ENCODE measurements at regions not wholly inside any gene's neighbourhood (a gene's known extent, or its start where the extent isn't known, plus 50 kb on each side); places are given as distances from the start of the nearest gene placed in this dataset.
"Not testable (repeated sequence)": the region's sequence is repeated elsewhere in the genome, so short reads cannot be mapped to it uniquely, and the experiment has no call there.

DNA sequence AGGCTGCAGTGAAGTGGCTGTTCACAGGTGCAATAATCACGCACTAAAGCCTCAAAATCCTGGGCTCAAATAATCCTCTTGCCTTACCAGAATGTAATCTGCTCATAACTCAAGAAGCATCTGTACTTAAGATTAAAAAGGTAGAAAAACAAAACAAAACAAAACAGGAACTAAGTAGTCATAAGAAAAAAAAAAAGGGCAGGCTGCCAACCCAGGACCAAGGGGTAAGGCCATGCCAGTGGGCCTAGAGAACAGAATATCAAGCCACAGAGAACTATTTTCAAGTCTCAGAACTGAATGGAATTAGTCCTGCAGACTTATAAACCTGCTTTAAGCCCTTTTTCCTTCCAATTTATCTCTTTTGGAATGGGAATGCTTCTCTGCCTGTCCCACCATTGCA, 64.8 kb upstream of the TBC1D3K start:
- DNase-seq, result no peak

DNA sequence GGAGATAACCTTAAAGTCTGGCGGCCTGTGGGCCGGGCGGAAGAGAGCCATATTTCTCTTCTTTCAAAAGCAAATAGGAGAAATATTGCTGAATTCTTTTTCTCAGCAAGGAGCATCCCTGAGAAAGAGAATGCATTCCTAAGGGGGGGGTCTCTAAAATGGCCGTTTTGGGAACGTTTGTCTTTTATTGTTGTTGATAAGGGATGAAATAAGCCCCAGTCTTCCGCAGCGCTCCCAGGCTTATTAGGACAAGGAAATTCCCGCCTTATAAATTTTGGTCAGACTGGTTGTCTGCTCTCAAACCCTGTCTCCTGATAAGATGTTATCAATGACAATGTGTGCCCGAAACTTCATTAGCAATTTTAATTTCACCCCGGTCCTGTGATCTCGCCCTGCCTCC, 65.8 kb upstream of the TBC1D3K start:
- not testable (repeated sequence) for DNase-seq

DNA sequence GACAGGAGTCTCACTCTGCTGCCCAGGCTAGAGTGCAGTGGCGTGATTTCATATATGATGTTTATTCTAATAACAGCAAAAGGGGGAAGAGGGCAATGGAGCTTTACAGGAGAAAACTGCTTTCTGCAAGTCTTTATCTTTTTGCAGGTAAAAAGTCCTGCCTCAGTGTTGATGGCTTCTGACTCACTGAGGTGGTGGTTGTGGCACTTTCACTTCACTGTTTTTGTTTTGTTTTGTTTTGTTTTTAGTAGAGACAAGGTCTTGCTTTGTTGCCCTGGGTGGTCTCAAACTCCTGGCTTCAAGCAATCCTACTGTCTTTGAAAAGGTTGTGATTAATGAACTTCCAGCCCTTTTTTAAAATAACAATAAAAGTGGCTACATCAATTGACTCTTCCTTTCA, 68.0 kb upstream of the TBC1D3K start:
- DNase-seq, result no peak

GRCh38 chr17:37849617-37849972, 74.6 kb upstream of the TBC1D3K start:
- DNase-seq, result no peak

DNA sequence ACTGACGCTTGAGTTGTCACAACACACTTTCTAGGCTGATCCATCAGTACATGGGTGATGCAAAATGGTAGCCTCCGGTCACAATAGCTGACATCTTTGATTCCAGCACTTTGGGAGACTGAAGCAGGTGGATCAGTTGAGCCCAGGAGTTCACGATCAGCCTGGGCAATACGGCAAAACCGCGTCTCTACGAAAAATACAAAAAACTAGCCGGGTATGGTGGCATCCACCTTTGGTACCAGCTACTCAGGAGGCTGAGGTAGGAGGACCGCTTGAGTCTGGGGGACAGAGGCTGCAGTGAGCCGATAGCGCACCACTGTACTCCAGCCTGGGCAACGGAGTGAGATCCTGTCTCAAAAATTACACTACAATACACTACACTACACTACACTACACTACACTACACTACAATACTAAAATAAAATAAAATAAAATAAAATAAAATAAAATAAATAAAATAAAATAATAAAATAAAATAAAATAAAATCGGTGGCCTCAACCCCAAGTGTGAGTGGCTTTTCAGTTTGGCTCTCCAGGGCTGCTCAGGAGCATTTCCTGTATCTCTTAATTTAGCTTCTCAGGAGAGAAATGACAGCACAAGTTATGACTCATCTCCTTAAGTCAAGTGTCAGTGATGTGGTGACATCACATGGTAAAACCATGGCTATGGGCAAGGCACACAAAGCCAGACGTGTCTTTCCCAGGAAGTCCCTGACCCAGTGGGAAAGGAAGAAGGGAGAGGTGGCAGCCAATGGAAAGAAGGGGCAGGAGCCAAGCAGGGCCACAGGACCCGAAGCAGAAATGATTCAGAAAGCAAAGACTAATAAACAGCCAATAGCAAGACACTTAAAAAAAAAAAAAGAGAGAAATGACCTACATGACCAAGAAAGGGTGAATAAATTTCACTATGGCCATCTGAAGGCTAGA, 75.3 kb upstream of the TBC1D3K start:
- DNase-seq, result peak; percentile 36

DNA sequence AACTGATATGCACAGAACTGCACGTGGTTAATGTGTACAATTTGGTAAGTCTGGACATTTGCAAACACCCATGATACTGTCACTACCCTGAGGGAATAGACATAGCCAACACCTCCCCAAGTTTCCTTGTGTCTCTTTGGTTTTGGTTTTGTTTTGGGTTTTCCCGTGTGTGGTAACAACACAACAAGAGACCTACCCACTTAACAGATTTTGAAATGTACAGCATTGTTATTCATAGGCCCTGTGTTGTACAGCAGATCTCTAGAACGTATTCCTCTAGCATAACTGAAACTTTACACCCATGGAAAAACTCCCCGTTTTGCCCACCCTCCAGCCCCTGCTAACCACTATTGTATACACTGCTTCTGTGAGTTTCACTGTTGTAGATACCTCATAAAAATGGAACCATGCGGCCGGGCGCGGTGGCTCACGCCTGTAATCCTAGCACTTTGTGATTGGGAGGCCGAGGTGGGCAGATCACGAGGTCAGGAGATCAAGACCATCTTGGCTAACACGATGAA, 76.3 kb upstream of the TBC1D3K start:
- no peak for DNase-seq

GRCh38 chr17:37847102-37847501, 77.1 kb upstream of the TBC1D3K start:
- DNase-seq, result no peak

DNA sequence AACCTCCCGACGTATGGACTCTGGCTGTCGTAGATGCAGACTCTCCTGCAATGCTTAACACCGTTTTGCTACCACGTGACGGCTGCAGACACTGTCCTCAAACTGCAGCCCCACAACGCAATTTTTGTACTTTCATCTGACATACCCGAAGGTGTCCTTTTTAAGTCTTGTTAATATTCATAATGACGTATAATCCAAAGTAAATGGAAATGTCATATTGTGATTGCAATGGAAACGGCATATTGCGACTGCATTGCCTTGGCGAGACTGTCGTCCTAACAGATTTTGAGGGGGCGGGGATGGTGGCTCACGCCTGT, 79.3 kb upstream of the TBC1D3K start:
- no peak for DNase-seq

GRCh38 chr17:37844158-37844976, 79.8 kb upstream of the TBC1D3K start:
- DNase-seq, result peak; percentile 76

GRCh38 chr17:37842401-37842800, 81.8 kb upstream of the TBC1D3K start:
- no peak for DNase-seq

- DNase-seq, result no peak
These were observed 83.0 kb upstream of the TBC1D3K start for GRCh38 chr17:37841232-37841631.

GRCh38 chr17:37840576-37840975, 83.6 kb upstream of the TBC1D3K start:
- DNase-seq, result no peak

DNA sequence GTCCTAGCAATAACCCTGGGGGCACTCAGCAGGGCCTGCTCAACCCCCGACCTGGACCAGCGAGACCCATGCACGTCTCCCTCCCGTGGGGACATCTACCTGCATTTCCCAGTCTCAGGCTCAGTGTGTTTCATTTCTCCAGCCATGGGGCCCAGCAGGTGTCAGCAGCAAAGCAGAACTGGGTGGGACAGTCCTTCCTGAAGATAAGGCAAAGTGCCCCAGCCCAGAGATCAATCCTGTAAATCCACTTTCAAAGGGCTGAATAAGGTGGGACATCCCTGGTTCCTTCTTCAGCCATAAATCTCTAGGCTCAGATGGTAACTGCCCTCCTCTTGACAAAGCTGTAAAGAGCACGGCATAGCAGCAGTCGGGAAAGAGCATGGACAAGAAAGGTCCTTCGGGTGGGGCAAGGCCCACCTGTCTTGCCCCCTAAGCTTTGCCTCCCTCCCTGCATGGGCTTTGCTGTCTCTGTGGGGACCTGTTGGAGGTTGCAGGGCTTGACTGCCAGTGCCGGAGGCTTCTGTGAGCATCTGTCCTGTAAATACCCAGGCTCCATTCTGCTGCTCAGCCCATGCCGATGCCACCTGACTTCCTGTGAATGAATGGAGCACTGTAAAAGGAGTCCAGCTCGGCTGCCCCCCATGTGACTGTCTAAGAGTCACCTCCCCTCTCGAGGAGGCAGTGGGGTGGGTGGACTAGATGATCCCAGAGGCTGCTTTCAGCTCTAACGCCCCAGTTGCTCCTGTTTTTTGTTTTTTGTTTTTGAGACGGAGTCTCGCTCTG, 84.8 kb upstream of the TBC1D3K start:
- no peak for DNase-seq

- no peak for DNase-seq
These were observed 85.9 kb upstream of the TBC1D3K start for GRCh38 chr17:37838276-37838675.

DNA sequence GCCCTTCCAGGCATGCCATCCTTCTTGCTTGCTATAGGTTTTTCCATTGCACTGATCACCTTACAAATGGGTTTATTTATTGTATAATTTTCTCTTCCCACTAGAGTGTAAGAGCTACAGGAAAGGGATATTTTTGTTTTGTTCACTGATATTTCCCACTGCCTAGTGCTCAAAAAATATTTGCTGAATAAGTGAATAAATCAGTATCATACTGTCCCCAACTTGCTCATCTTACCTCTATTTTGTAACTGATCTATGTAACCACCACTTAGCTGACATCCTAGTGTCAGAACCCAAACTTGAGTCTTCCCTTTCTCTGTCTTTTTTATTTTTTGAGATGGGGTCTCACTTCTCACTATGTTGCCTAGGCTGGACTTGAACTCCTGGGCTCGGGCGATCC, 87.6 kb upstream of the TBC1D3K start:
- DNase-seq, result no peak

- no peak for DNase-seq
These were observed 89.3 kb upstream of the HNF1B start for GRCh38 chr17:37834168-37834567.

DNA sequence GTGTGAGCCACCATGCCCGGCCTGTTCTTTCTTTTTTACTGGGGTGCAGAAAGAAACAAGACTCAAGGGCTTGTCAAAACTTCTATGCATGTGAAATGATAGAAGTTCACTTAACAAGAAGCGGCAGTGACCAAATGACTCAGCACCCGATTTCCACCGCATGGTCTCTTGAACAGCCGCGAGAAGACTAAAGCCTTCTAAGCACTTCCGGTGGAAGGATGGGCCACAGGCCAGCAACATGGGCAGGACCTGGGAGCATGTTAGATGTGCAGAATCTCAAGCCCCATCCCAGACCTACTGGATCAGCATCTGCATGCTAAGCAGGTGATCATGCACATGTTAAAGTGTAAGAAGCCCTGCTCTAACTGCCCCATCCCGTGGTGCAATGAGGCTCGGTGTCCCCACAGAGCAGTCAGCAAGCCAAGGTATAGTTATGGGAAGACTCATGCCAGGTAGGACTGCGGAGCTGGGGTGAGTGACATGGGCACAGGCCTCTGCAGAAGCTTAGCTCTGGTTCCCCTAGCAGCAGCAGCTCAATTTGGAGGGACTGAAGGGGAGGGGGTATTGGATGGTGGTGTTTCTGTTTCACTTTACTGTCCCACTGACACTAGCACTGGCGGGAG, 88.5 kb upstream of the HNF1B start:
- DNase-seq, result peak; percentile 49

GRCh38 chr17:37831986-37832385, 87.1 kb upstream of the HNF1B start:
- no peak for DNase-seq

DNA sequence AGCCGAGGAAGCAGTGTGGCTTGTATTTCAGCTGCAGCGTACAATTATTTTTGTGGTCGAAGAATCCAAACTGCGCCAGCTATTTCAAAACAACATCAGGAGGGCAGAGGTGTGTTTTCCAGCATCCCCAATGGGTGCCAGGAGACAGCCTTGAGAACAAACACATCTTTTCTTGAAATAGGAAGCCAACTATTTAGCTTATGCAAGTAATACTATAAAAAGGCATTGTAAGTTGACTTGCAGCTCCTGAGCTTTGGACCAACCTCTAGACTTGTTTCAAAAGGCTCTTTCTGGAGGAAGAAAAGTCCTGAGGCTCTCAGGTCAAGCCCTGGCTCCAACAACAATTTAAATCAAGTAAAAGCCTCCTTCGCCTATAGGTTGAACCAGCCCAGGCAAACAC, 86.6 kb upstream of the HNF1B start:
- DNase-seq, result no peak

DNA sequence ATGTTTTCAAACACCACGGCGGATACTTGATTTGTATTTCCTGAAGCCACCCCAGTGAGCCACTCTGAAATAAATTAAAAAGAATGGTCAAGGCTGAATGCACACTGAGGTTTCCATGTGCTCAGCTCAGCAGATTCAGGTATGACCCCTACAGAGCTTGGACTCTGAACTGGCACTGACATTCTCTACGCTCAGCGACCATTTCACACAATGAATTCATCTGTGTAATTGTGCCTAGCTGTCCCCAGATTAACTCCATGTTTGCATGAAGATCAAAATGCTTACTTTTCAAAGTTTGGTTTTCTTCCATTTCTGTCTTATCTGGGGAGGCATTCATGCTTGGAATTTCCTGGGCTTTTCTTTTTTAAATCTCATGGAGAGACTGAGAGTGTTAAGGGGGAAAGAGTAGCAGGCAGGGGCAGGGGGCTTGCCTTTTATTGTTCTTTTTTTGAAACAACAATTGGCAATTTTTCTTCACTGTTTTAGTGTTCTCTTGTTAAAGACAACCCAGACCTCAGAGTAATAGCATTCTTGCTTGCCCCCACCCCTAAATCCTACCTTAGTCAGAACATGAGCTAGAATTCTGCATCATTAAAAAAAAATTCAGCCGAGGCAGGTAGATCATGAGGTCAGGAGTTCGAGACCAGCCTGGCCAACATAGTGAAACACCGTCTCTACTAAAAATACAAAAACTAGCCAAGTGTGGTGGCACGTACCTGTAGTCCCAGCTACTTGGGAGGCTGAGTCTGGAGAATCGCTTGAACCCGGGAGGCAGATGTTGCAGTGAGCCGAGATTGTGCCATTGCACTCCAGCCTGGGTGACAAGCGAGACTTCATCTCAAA, 85.5 kb upstream of the HNF1B start:
- DNase-seq, result no peak

DNA sequence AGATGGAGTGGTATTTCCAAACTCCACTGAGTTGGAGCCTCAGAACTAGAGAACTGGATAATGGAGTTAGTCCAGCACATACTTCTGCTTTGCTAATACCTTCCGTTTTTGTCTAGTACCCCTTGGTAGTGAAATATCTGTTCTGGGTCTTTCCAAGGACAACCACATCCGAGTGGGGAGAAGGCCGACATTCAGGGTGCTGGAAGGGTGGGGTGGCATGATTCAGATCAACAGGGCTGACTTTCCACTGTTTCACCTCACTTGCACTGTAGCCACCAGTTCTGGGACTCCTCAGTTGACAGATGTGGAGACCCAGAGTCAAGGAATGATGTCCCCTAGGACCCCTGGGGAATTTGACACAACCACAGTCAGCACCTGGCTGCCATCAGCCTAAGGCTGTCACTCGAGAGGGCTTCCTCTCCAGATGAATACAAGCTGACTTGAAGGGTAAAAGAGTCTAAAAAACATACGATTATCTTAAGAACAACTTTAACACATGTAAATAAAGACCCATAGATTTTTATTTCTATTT, 84.8 kb upstream of the HNF1B start:
- no peak for DNase-seq
